ENCODE measurements at regions not wholly inside any gene's neighbourhood (a gene's known extent, or its start where the extent isn't known, plus 50 kb on each side); places are given as distances from the start of the nearest gene placed in this dataset.
"Not testable (repeated sequence)": the region's sequence is repeated elsewhere in the genome, so short reads cannot be mapped to it uniquely, and the experiment has no call there.

GRCh38 chr6:105855433-105855832, 230.7 kb upstream of the PRDM1 start:
- no peak for DNase-seq
- ChIA-PET CTCF (no interaction called here), POLR2A (no interaction called here)
- intact Hi-C loops (cut with DNase I, micrococcal nuclease): no loop called here
- ATAC-seq (ENCODE audit: poor library complexity): no peak
- Mint-ChIP-seq H3K9me3 (no peaks in the 10 kb centered on the region), H3K27ac (no peak overlapping the region), H3K36me3 (ENCODE audit: low read depth) (no peaks in the 10 kb centered on the region), H3K4me1 (ENCODE audit: low read depth) (no peaks in the 10 kb centered on the region), H3K4me3 (no peak overlapping the region), H3K27me3 (no peaks in the 10 kb centered on the region)
- no peak overlapping the region for H3K4me3 ChIP-seq (ENCODE audit: low read length)
- no peaks in the 10 kb centered on the region for H3K4me1 ChIP-seq (ENCODE audit: insufficient read depth, low read length)
- H3K36me3 ChIP-seq (ENCODE audit: insufficient read depth, low read length): no peaks in the 10 kb centered on the region
- no peak for TF ChIP-seq CTCF (IDR thresholded peaks at IDR 0.05)
- H3K9me3 ChIP-seq (ENCODE audit: control insufficient read depth in 1 of 2, insufficient read depth in 1 of 2, low read length in 2 of 2): no peaks in the 10 kb centered on the region
- no peak overlapping the region for H3K27ac ChIP-seq (ENCODE audit: low read depth in 1 of 2, low read length in 2 of 2)
- no peaks in the 10 kb centered on the region for H3K27me3 ChIP-seq (ENCODE audit: control insufficient read depth in 1 of 2, insufficient read depth in 2 of 2, low read length in 2 of 2)

- H3K27ac ChIP-seq (ENCODE audit: low read depth in 1 of 2, low read length in 2 of 2); H3K4me3 Mint-ChIP-seq; H3K9me3 Mint-ChIP-seq; H3K4me1 Mint-ChIP-seq (ENCODE audit: low read depth); H3K27ac Mint-ChIP-seq; DNase-seq; CTCF ChIA-PET; H3K4me3 ChIP-seq (ENCODE audit: low read length); H3K27me3 ChIP-seq (ENCODE audit: control insufficient read depth in 1 of 2, insufficient read depth in 2 of 2, low read length in 2 of 2); H3K9me3 ChIP-seq (ENCODE audit: control insufficient read depth in 1 of 2, insufficient read depth in 1 of 2, low read length in 2 of 2); intact Hi-C loops (cut with DNase I, micrococcal nuclease); H3K4me1 ChIP-seq (ENCODE audit: insufficient read depth, low read length); POLR2A ChIA-PET; H3K36me3 ChIP-seq (ENCODE audit: insufficient read depth, low read length); ATAC-seq (ENCODE audit: poor library complexity); H3K36me3 Mint-ChIP-seq (ENCODE audit: low read depth); H3K27me3 Mint-ChIP-seq: not testable (repeated sequence)
Measured at GRCh38 chr6:105853979-105854378, 232.2 kb upstream of the PRDM1 start.

- no peaks in the 10 kb centered on the region for H3K9me3 ChIP-seq (ENCODE audit: control insufficient read depth in 1 of 2, insufficient read depth in 1 of 2, low read length in 2 of 2)
- intact Hi-C loops (cut with DNase I, micrococcal nuclease): no loop called here
- no peaks in the 10 kb centered on the region for H3K27me3 ChIP-seq (ENCODE audit: control insufficient read depth in 1 of 2, insufficient read depth in 2 of 2, low read length in 2 of 2)
- POLR2A ChIA-PET: no interaction called here
- H3K4me1 Mint-ChIP-seq (ENCODE audit: low read depth): no peaks in the 10 kb centered on the region
- no peaks in the 10 kb centered on the region for H3K36me3 ChIP-seq (ENCODE audit: insufficient read depth, low read length)
- H3K4me3 Mint-ChIP-seq: no peak overlapping the region
- H3K27me3 Mint-ChIP-seq: no peaks in the 10 kb centered on the region
- no peak overlapping the region for H3K27ac Mint-ChIP-seq
- H3K36me3 Mint-ChIP-seq (ENCODE audit: low read depth): no peaks in the 10 kb centered on the region
- TF ChIP-seq CTCF (IDR thresholded peaks at IDR 0.05): no peak
- H3K4me1 ChIP-seq (ENCODE audit: insufficient read depth, low read length): no peaks in the 10 kb centered on the region
- no peak overlapping the region for H3K27ac ChIP-seq (ENCODE audit: low read depth in 1 of 2, low read length in 2 of 2)
- H3K9me3 Mint-ChIP-seq: no peaks in the 10 kb centered on the region
- H3K4me3 ChIP-seq (ENCODE audit: low read length): no peak overlapping the region
- CTCF ChIA-PET: no interaction called here
- ATAC-seq (ENCODE audit: poor library complexity): no peak
- no peak for DNase-seq
Measured at GRCh38 chr6:105851606-105852005, 234.5 kb upstream of the PRDM1 start.

GRCh38 chr6:105851113-105851580, 235.0 kb upstream of the PRDM1 start:
- Histone ChIP-seq H3K4me1 (ENCODE audit: insufficient read depth, low read length) (no peaks in the 10 kb centered on the region), H3K4me3 (ENCODE audit: low read length) (no peak overlapping the region), H3K27ac (ENCODE audit: low read depth in 1 of 2, low read length in 2 of 2) (no peak overlapping the region), H3K27me3 (ENCODE audit: control insufficient read depth in 1 of 2, insufficient read depth in 2 of 2, low read length in 2 of 2) (no peaks in the 10 kb centered on the region), H3K36me3 (ENCODE audit: insufficient read depth, low read length) (no peaks in the 10 kb centered on the region), H3K9me3 (ENCODE audit: control insufficient read depth in 1 of 2, insufficient read depth in 1 of 2, low read length in 2 of 2) (no peaks in the 10 kb centered on the region)
- no peak for TF ChIP-seq CTCF (IDR thresholded peaks at IDR 0.05)
- intact Hi-C loops (cut with DNase I, micrococcal nuclease): no loop called here
- ChIA-PET CTCF (no interaction called here), POLR2A (no interaction called here)
- Mint-ChIP-seq H3K36me3 (ENCODE audit: low read depth) (no peaks in the 10 kb centered on the region), H3K4me1 (ENCODE audit: low read depth) (no peaks in the 10 kb centered on the region), H3K27me3 (no peaks in the 10 kb centered on the region), H3K27ac (no peak overlapping the region), H3K4me3 (no peak overlapping the region), H3K9me3 (no peaks in the 10 kb centered on the region)
- DNase-seq: no peak
- no peak for ATAC-seq (ENCODE audit: poor library complexity)
